Fibroblast of skin of left quadriceps (primary cell): ENCODE measurements at regions not wholly inside any gene's neighbourhood (a gene's known extent, or its start where the extent isn't known, plus 50 kb on each side); places are given as distances from the start of the nearest gene placed in this dataset.

Experiments used
- DNase-seq, 2 experiments: peaks; one replicate each; pipeline ENCODE4 v3.0.0-alpha.2; 2013; ENCODE audit warnings: low read depth in 2 of 2

DNA sequence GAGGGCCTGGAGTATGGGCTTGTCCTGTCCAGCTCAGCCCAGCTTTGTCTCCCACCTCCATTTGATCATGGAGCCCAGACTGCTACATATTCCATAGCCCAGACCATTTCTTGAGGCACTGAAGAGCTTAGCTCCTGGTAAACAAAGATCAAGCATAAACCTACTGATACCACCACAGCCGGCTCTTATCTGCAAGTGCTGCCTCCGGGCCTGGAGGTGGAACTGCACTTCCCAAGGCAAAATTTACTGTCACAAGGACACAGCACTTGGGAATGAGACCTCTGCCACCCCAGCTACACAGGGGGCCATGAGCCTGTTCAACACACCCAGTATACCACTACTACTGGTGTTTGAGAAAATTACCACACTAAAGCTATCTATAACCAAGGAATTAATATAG, 53.7 kb upstream of the PLSCR5 start:
- DNase-seq = no peak

DNA sequence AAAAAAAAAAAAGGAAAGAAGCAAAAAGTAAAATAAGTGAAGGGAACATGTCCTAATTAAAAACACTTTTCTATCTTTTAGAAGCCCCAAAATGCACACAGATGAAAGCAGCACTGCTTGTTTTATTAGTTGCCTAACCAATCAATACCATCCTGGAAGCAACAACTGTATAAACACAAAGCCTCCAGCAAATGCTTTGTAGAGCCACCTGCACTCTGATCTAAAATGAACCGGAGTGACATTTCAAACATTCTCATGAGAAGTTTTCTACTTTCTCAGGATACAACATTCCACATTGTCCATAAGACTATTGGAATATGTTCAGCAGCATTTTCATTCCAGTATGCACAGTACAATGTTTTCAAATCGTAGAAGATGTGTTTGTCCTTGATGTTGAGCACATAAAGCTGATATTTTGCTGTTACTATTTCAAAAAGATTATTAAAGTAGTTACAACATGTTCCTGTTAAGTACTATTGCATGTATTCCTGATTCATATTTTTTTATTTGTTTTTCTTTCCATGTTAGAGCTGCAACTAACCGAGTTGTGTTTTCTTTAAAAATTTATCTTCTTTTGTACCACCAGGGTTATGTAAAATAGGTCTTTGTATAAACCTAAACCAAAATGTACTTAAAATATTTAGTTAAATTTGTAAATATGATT, 50.3 kb upstream of the PLSCR5 start:
- no peak for DNase-seq
